OCI-LY3 (cell line): ENCODE measurements at regions not wholly inside any gene's neighbourhood (a gene's known extent, or its start where the extent isn't known, plus 50 kb on each side); places are given as distances from the start of the nearest gene placed in this dataset.

Experiments
- H2AFZ ChIP-seq: fragments of 200-600, 300-600 bp; shearing (Covaris generic); 2 replicates; pipeline ENCODE4 v1.6.0; 2014; ENCODE audit warnings: antibody characterized with exemption, low read depth, low read length
- H3K27ac ChIP-seq: fragments of 200-600, 300-600 bp; sonication (generic); 2 replicates; pipeline ENCODE4 v1.5.1; 2014; ENCODE audit warnings: mild to moderate bottlenecking, low read length, moderate library complexity, mixed read lengths
- H3K27me3 ChIP-seq: fragments of 200-600, 300-600 bp; sonication (generic); 2 replicates; pipeline ENCODE4 v1.6.1; 2014; ENCODE audit warnings: low read depth, low read length, mixed read lengths
- H3K36me3 ChIP-seq: fragments of 200-600, 300-600 bp; sonication (generic); replicated peaks from 2 replicates; pipeline ENCODE3; 2014; ENCODE audit warnings: low read depth, low read length, mixed read lengths
- H3K4me1 ChIP-seq: fragments of 300-600, 200-600 bp; sonication (generic); 2 replicates; pipeline ENCODE4 v1.6.1; 2014; ENCODE audit warnings: low read length, mixed read lengths
- H3K4me2 ChIP-seq: fragments of 200-600, 300-600 bp; sonication (generic); 2 replicates; pipeline ENCODE4 v1.6.1; 2014; ENCODE audit warnings: low read length, mixed read lengths
- H3K4me3 ChIP-seq: fragments of 300-600, 200-600 bp; sonication (generic); 2 replicates; pipeline ENCODE4 v1.5.1; 2014; ENCODE audit warnings: antibody characterized with exemption, mild to moderate bottlenecking, low read length, moderate library complexity
- H3K79me2 ChIP-seq: fragments of 300-600, 200-600 bp; shearing (Covaris generic); 2 replicates; pipeline ENCODE4 v1.6.1; 2014; ENCODE audit warnings: mild to moderate bottlenecking, low read length, mixed read lengths
- H3K9ac ChIP-seq: fragments of 300-600, 200-600 bp; shearing (Covaris generic); 2 replicates; pipeline ENCODE4 v1.6.0; 2014; ENCODE audit warnings: mild to moderate bottlenecking, low read length, moderate library complexity
- H3K9me3 ChIP-seq: fragments of 200-600, 300-600 bp; shearing (Covaris generic); 2 replicates; pipeline ENCODE4 v1.6.1; 2014; ENCODE audit warnings: low read length, mixed read lengths; ENCODE audit not compliant: insufficient read depth
- H4K20me1 ChIP-seq: fragments of 200-600, 300-600 bp; sonication (generic); 2 replicates; pipeline ENCODE4 v1.6.1; 2016; ENCODE audit warnings: low read length, mixed read lengths; ENCODE audit not compliant: insufficient read depth
- CTCF ChIP-seq: fragments of 200-600, 300-600 bp; sonication (generic); IDR thresholded peaks from 2 replicates; pipeline ENCODE4 v1.5.1; 2014; ENCODE audit warnings: antibody characterized with exemption, low read length, low read depth
- EZH2phosphoT487 ChIP-seq: fragments of 200-600 bp; shearing (Covaris generic); IDR thresholded peaks from 2 replicates; pipeline ENCODE4 v1.6.1; 2018; ENCODE audit warnings: antibody characterized with exemption, mixed run types, low read depth

GRCh38 chr7:140230516-140230860 lies 53.7 kb upstream of the KDM7A start:
- TF ChIP-seq EZH2phosphoT487 = no peak
- TF ChIP-seq CTCF = no peak
- no peak overlapping the region for H3K27ac ChIP-seq
- peaks cover 69% of the 10 kb centered on the region for H3K27me3 ChIP-seq
- H3K4me1 ChIP-seq = peaks cover 19% of the 10 kb centered on the region
- no peaks in the 10 kb centered on the region for H3K9me3 ChIP-seq
- H3K79me2 ChIP-seq = no peaks in the 10 kb centered on the region
- peaks cover 71% of the 10 kb centered on the region for H4K20me1 ChIP-seq
- no peak overlapping the region for H3K4me3 ChIP-seq
- H3K4me2 ChIP-seq = no peak overlapping the region
- no peaks in the 10 kb centered on the region for H3K36me3 ChIP-seq
- H2AFZ ChIP-seq = no peak overlapping the region
- H3K9ac ChIP-seq = no peak overlapping the region

- H3K9ac ChIP-seq = no peak overlapping the region
- H3K36me3 ChIP-seq = no peaks in the 10 kb centered on the region
- no peak overlapping the region for H3K4me2 ChIP-seq
- H3K4me3 ChIP-seq = no peak overlapping the region
- H2AFZ ChIP-seq = no peak overlapping the region
- H3K4me1 ChIP-seq = peaks cover 19% of the 10 kb centered on the region
- peaks cover 68% of the 10 kb centered on the region for H4K20me1 ChIP-seq
- H3K27ac ChIP-seq = no peak overlapping the region
- H3K27me3 ChIP-seq = peaks cover 68% of the 10 kb centered on the region
- no peaks in the 10 kb centered on the region for H3K79me2 ChIP-seq
- no peaks in the 10 kb centered on the region for H3K9me3 ChIP-seq
- no peak for TF ChIP-seq EZH2phosphoT487
- TF ChIP-seq CTCF = no peak
Observed at GRCh38 chr7:140229591-140230515, 53.1 kb upstream of the KDM7A start.

- no peak overlapping the region for H3K4me3 ChIP-seq
- no peaks in the 10 kb centered on the region for H3K79me2 ChIP-seq
- no peak overlapping the region for H3K4me2 ChIP-seq
- H3K36me3 ChIP-seq = no peaks in the 10 kb centered on the region
- H3K27me3 ChIP-seq = peaks cover 70% of the 10 kb centered on the region
- no peak for TF ChIP-seq CTCF
- no peak for TF ChIP-seq EZH2phosphoT487
- peaks cover 19% of the 10 kb centered on the region for H3K4me1 ChIP-seq
- H3K9ac ChIP-seq = no peak overlapping the region
- no peaks in the 10 kb centered on the region for H3K9me3 ChIP-seq
- H4K20me1 ChIP-seq = peaks cover 69% of the 10 kb centered on the region
- H3K27ac ChIP-seq = no peak overlapping the region
- no peak overlapping the region for H2AFZ ChIP-seq
Observed at GRCh38 chr7:140229101-140229525, 52.3 kb upstream of the KDM7A start.
